Keratinocyte (primary cell): ENCODE measurements at regions not wholly inside any gene's neighbourhood (a gene's known extent, or its start where the extent isn't known, plus 50 kb on each side); places are given as distances from the start of the nearest gene placed in this dataset.

ENCODE experiments used
- EZH2 ChIP-seq: IDR thresholded peaks from one replicate; pipeline ENCODE4 v1.6.1; 2012; ENCODE audit warnings: inconsistent platforms, mild to moderate bottlenecking, low read length, moderate library complexity
- TF ChIP-seq, protein P1 (sequence below), 3 experiments: IDR thresholded peaks in 1 of 3; conservative IDR thresholded peaks in 1 of 3; optimal IDR thresholded peaks in 1 of 3; 2 replicates in 2 of 3; 3 replicates in 1 of 3; pipeline versions ENCODE3 to v1.5.1; 2011; ENCODE audit warnings: low read length in 3 of 3, mild to moderate bottlenecking in 3 of 3, moderate library complexity in 2 of 3, control low read depth in 1 of 3, inconsistent platforms in 1 of 3; ENCODE audit not compliant: insufficient read depth in 2 of 3; ENCODE audit errors: extremely low read depth in 1 of 3

DNA sequence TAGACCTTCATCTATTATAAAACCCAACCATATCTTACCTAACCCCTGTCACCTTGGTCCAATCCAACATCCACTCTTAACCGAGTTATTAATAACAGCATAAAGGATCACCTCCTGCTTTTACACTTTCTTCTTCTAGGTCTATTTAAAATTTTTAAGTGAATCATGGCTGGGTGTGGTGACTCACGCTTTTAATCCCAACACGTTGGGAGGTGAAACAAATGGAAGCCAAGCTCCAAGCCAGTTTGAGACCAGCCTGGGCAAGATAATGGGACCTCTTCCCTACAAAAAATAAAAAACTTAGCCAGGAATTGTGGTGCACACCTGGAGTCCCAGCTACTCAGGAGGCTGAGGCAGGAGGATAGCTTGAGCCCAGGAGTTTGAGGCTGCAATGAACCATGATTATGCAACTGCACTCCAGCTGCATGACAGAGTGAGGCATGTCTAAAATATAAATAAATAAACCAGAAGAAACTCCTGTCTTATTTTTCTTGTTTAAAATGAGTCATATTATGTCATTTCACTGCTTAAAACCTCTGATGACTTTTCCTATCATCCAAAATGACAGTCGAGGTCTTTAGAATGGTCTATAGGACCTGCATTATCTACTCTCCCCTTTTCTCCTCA is 188.4 kb downstream of the GASK1B start:
- TF ChIP-seq, protein P1, sequence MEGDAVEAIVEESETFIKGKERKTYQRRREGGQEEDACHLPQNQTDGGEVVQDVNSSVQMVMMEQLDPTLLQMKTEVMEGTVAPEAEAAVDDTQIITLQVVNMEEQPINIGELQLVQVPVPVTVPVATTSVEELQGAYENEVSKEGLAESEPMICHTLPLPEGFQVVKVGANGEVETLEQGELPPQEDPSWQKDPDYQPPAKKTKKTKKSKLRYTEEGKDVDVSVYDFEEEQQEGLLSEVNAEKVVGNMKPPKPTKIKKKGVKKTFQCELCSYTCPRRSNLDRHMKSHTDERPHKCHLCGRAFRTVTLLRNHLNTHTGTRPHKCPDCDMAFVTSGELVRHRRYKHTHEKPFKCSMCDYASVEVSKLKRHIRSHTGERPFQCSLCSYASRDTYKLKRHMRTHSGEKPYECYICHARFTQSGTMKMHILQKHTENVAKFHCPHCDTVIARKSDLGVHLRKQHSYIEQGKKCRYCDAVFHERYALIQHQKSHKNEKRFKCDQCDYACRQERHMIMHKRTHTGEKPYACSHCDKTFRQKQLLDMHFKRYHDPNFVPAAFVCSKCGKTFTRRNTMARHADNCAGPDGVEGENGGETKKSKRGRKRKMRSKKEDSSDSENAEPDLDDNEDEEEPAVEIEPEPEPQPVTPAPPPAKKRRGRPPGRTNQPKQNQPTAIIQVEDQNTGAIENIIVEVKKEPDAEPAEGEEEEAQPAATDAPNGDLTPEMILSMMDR (optimal IDR thresholded peaks at IDR 0.05 in 1 of 3, IDR thresholded peaks at IDR 0.05 in 1 of 3, conservative IDR thresholded peaks at IDR 0.05 in 1 of 3; ENCODE audit: extremely low read depth in 1 of 3, insufficient read depth in 2 of 3, low read length in 3 of 3) = no peak
- TF ChIP-seq EZH2 = no peak
